HUDEP-2 (cell line): ENCODE measurements at regions not wholly inside any gene's neighbourhood (a gene's known extent, or its start where the extent isn't known, plus 50 kb on each side); places are given as distances from the start of the nearest gene placed in this dataset.

Source experiments
- DNase-seq, 76 experiments: peaks; one replicate each; lab custom pipeline; 2025; ENCODE audit not compliant: unreplicated experiment in 76 of 76; lab: John Stamatoyannopoulos, UW

- no peak for DNase-seq
Observed at GRCh38 chr14:94890785-94891184, 120.9 kb upstream of the GSC start.

- DNase-seq, result no peak
Observed at GRCh38 chr14:94889520-94890312, 119.8 kb upstream of the GSC start.

GRCh38 chr14:94888121-94888520 is 118.2 kb upstream of the GSC start:
- DNase-seq, result no peak

GRCh38 chr14:94887591-94887990 is 117.7 kb upstream of the GSC start:
- DNase-seq, result no peak

GRCh38 chr14:94886931-94887330 is 117.0 kb upstream of the GSC start:
- no peak for DNase-seq

- no peak for DNase-seq
Observed at GRCh38 chr14:94885481-94886155, 115.7 kb upstream of the GSC start.

- DNase-seq, result no peak
Observed at GRCh38 chr14:94884616-94885230, 114.8 kb upstream of the GSC start.

- DNase-seq, result no peak
Observed at GRCh38 chr14:94882401-94882800, 112.5 kb upstream of the GSC start.

GRCh38 chr14:94880876-94881275 is 111.0 kb upstream of the GSC start:
- no peak for DNase-seq

GRCh38 chr14:94880106-94880505 is 110.2 kb upstream of the GSC start:
- no peak for DNase-seq

- no peak for DNase-seq
Observed at GRCh38 chr14:94879537-94879936, 109.6 kb upstream of the GSC start.

- no peak for DNase-seq
Observed at GRCh38 chr14:94876306-94876705, 106.4 kb upstream of the GSC start.

GRCh38 chr14:94875256-94875655 is 105.3 kb upstream of the GSC start:
- DNase-seq, result no peak

- no peak for DNase-seq
Observed at GRCh38 chr14:94868772-94869072, 98.8 kb upstream of the GSC start.

- no peak for DNase-seq
Observed at GRCh38 chr14:94867946-94868771, 98.2 kb upstream of the GSC start.

- DNase-seq, result no peak
Observed at GRCh38 chr14:94867209-94867608, 97.3 kb upstream of the GSC start.

GRCh38 chr14:94864387-94865195 is 94.7 kb upstream of the GSC start:
- no peak for DNase-seq

- DNase-seq, result no peak
Observed at GRCh38 chr14:94863366-94863765, 93.5 kb upstream of the GSC start.

- DNase-seq, result no peak
Observed at GRCh38 chr14:94857950-94858349, 88.0 kb upstream of the GSC start.

- DNase-seq, result no peak
Observed at GRCh38 chr14:94853920-94854319, 84.0 kb upstream of the GSC start.
